ENCODE measurements at regions not wholly inside any gene's neighbourhood (a gene's known extent, or its start where the extent isn't known, plus 50 kb on each side); places are given as distances from the start of the nearest gene placed in this dataset.
"Not testable (repeated sequence)": the region's sequence is repeated elsewhere in the genome, so short reads cannot be mapped to it uniquely, and the experiment has no call there.

- H3K4me3 ChIP-seq (ENCODE audit: control insufficient read depth, low read depth, low read length) = no peak overlapping the region
- peak; percentile 43 for DNase-seq (ENCODE audit: low read depth)
- no peak for TF ChIP-seq CTCF (conservative IDR thresholded peaks at IDR 0.05; ENCODE audit: control insufficient read depth, insufficient read depth, low read depth, low read length)
These were observed 1488.4 kb upstream of the TENM4 start for GRCh38 chr11:80929031-80929805.

- DNase-seq (ENCODE audit: low read depth) = no peak
- H3K4me3 ChIP-seq (ENCODE audit: control insufficient read depth, low read depth, low read length) = no peak overlapping the region
- TF ChIP-seq CTCF (conservative IDR thresholded peaks at IDR 0.05; ENCODE audit: control insufficient read depth, insufficient read depth, low read depth, low read length) = no peak
These were observed 1484.5 kb upstream of the TENM4 start for GRCh38 chr11:80925321-80925720.

GRCh38 chr11:80921310-80921709 is 1480.5 kb upstream of the TENM4 start:
- not testable (repeated sequence) for H3K4me3 ChIP-seq (ENCODE audit: control insufficient read depth, low read depth, low read length); DNase-seq (ENCODE audit: low read depth)

GRCh38 chr11:80916173-80916798 is 1475.5 kb upstream of the TENM4 start:
- H3K4me3 ChIP-seq (ENCODE audit: control insufficient read depth, low read depth, low read length) = no peak overlapping the region
- no peak for TF ChIP-seq CTCF (conservative IDR thresholded peaks at IDR 0.05; ENCODE audit: control insufficient read depth, insufficient read depth, low read depth, low read length)
- no peak for DNase-seq (ENCODE audit: low read depth)

- DNase-seq (ENCODE audit: low read depth) = no peak
- TF ChIP-seq CTCF (conservative IDR thresholded peaks at IDR 0.05; ENCODE audit: control insufficient read depth, insufficient read depth, low read depth, low read length) = no peak
- no peak overlapping the region for H3K4me3 ChIP-seq (ENCODE audit: control insufficient read depth, low read depth, low read length)
These were observed 1473.5 kb upstream of the TENM4 start for GRCh38 chr11:80914311-80914710.

- no peak for DNase-seq (ENCODE audit: low read depth)
- no peak for TF ChIP-seq CTCF (conservative IDR thresholded peaks at IDR 0.05; ENCODE audit: control insufficient read depth, insufficient read depth, low read depth, low read length)
- H3K4me3 ChIP-seq (ENCODE audit: control insufficient read depth, low read depth, low read length) = no peak overlapping the region
These were observed 1470.8 kb upstream of the TENM4 start for GRCh38 chr11:80911666-80912065.

- no peak for DNase-seq (ENCODE audit: low read depth)
- H3K4me3 ChIP-seq (ENCODE audit: control insufficient read depth, low read depth, low read length) = no peak overlapping the region
- no peak for TF ChIP-seq CTCF (conservative IDR thresholded peaks at IDR 0.05; ENCODE audit: control insufficient read depth, insufficient read depth, low read depth, low read length)
These were observed 1459.4 kb upstream of the TENM4 start for GRCh38 chr11:80900265-80900664.

Measured in fibroblast of mammary gland (primary cell).